Fibroblast of lung (primary cell): ENCODE measurements at regions not wholly inside any gene's neighbourhood (a gene's known extent, or its start where the extent isn't known, plus 50 kb on each side); places are given as distances from the start of the nearest gene placed in this dataset.

ENCODE experiments used
- CTCF ChIP-seq, 2 donors: IDR thresholded peaks in 1 of 2; conservative IDR thresholded peaks in 1 of 2; 1 replicate in 1 of 2; 2 replicates in 1 of 2; pipeline ENCODE4 v1.5.1; 2011 to 2012; ENCODE audit warnings: low read length in 2 of 2, control low read depth in 1 of 2, inconsistent platforms in 1 of 2, low read depth in 1 of 2, mild to moderate bottlenecking in 1 of 2
- EZH2 ChIP-seq: IDR thresholded peaks from 2 replicates; pipeline ENCODE4 v1.5.1; 2012; ENCODE audit warnings: low read length, control low read depth, mild to moderate bottlenecking; ENCODE audit errors: missing control alignments

GRCh38 chr14:89646971-89647370, 229.9 kb upstream of the FOXN3 start:
- TF ChIP-seq EZH2 (no peak), CTCF (conservative IDR thresholded peaks at IDR 0.05 in 1 of 2, IDR thresholded peaks at IDR 0.05 in 1 of 2; ENCODE audit: low read depth in 1 of 2, low read length in 2 of 2) (no peak)
